HG02870 (cell line): ENCODE measurements at regions not wholly inside any gene's neighbourhood (a gene's known extent, or its start where the extent isn't known, plus 50 kb on each side); places are given as distances from the start of the nearest gene placed in this dataset.

Experiments
- ATAC-seq: cut with Tn5 transposase; IDR thresholded peaks from one replicate; pipeline ENCODE4 v1.9.1; 2021; ENCODE audit warnings: mild to moderate bottlenecking, moderate library complexity; ENCODE audit not compliant: unreplicated experiment

DNA sequence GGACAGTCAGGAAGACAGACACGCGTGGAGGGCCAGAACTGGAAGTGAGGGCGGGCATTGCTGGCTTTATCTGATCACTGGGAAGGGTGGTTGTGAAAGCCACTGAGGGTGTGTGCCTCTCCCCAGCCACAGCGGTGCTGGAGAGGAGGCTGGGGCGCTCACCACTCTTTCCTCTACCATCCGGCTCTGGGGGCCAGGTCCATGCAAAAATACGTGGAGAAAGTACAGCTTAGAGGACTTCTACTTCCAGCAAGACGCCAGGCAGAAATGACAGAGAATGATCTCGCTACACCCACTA, 148.8 kb upstream of the RPS6KA2 start:
- no peak for ATAC-seq

DNA sequence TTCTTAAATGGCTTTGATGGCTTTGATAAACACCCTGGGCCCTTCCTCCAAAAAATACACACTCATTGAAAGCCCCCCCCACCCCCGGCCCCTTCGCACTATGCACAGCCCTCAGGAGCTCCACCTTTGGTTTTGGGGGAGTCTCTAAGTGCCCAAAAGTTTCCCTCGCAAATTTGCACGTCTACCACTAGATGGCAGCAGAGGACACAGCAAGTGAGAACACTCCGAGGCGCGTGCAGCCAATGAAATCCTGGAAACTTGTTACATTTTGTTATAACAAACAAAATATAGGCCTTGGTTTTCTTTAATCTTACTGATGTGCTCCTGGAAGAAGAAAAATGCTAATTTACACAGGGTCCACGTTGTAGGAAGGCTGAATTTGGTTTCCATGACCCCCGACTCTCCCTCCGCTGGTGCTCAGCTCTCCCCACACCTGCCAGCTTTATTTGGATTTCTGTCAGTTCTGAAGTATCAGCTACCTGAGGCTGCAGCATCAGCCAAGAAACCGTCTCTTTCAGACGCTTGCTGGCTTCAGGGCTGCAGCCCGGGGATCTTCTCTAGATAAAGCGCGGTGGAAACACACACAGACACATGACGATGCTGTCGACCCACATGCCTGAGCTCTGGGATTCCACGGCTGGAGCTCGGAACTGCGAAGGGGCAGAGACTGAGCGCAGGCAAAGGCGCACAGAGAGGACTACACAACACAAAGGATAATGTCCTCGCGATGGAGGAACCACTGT, 148.3 kb upstream of the RPS6KA2 start:
- ATAC-seq, result no peak

DNA sequence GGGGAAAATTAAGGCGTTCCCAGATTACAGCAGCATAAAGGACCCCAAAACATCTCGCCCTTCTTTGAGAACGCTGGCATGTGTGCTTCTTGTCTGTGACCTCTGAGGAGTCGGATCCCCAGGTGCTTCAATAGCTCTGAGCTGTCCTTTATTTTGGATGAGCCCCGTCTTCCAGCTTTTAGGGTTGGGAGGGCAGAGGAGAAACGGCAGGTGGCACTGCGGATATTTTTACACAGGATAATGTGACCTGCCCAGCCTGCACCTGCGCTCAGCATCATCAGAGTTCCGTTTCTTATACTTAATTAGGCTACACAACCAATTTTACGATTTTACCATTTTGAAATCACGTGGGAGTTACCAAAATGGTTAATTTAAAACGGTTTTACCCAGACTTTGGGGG, 147.7 kb upstream of the RPS6KA2 start:
- ATAC-seq, result no peak

DNA sequence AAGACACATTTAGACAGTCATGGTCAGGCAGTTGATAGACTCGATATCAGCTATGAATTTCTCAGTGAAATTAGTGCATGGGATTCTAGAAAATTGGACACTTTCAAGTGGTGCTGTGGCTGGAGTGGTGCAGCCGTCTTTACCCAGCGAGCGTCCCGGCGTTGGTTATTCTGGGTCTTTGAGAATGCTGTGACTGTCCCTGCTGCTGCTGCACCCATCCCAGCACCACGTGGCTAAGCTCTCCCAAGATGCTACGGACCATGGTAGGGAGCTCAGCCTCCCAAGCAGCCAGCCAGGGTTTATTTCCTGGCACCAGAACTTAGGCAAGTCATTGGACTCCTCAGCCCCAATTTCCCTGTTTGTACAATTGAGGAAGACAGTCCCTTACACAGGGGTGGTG, 147.2 kb upstream of the RPS6KA2 start:
- ATAC-seq, result no peak

DNA sequence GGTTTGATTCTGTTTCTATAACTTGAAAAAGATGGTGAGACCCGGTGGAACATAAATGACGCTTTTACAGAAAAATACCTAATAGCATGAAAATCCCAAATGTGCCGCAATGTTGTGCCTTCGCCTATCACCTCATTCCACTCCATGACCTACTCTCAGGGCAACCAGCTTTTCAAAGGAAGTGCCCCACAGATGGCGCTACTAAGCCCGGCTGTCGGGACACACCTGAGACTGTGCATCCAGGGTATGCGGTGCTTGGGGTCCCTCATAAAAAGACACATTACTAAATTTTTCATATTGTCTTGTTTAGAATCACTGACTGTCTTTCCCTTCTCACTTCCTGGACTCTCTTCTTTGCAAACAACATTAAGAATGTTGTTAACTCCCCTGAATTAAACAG, 145.5 kb upstream of the RPS6KA2 start:
- ATAC-seq, result no peak

DNA sequence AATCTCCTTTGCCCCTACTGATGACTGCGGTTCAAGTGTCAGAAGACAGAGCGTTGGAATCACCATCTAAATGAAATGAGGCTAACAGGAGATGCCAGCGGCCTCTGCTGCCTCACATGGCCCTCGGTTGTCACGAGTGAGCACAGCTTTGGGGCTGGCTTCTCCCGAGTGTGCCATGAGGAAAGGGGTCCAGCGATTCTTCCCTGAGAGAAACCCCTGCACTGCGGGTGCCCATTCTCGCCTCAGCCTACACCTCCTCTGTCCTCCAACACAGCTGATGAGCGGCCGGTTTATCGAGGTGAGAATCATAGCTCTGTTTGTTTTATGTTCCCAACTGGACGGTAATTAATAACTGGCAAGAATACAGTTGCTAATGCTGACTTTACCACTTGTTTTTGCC, 144.7 kb upstream of the RPS6KA2 start:
- no peak for ATAC-seq

DNA sequence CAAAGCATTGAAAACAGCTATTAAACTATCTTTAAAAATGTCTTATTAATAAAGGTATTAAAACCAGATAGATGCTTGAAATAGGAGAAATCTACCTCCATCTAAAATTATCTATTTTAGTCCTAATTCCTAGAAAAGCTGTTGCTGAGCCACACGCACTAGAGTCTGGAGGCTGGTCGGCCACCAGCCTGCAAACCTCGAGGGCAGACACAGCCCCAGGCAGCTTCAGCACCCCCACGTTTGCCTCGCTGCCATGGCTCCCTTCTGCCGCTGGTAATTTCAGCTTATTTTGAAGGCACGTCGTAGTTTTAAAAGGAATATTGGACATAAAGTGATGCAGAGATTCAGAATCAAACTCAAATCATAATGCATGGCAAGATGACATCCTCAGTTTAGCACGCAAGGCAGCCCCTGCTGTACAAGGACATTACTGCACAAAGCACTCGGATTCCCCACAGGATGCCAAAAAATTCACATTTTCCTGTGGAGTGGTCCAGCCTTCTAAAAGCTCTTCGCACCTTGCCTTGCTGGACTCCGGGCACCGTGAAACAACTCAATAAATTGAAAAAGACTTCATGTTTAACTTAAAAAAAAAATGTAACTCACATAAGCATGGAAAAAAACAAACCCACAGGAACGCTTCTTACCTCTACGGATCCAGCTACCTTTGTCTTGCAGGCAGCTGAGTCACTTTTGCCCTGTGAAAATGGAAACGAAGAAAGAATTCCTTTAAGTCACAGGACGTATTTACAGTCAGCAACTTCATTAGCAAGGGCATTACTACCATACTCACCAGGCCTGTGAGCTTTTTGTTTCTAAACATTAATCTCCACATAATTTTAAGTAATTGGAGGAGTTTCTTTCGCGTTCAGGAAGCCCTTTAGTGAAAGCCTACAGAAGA, 143.4 kb upstream of the RPS6KA2 start:
- ATAC-seq, result no peak

DNA sequence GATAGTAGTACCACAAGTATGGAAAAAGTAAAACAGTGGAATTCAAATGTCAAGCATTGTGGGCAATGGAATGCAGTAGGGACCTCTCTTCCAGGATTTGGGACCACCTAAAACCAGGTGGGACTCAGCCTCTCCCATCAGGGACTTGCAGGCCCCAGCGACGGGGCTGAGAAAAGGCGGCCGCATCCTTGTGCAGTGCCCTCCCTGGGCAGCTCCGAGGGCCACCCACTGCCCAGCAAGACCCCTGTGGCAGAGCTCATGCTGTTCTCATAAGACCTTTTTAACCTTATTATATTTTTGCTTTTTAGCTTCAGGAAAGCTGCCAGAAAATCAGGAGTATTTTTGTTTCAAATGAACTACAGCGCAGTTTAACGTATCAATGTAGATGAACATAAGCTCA, 142.6 kb upstream of the RPS6KA2 start:
- ATAC-seq, result no peak

DNA sequence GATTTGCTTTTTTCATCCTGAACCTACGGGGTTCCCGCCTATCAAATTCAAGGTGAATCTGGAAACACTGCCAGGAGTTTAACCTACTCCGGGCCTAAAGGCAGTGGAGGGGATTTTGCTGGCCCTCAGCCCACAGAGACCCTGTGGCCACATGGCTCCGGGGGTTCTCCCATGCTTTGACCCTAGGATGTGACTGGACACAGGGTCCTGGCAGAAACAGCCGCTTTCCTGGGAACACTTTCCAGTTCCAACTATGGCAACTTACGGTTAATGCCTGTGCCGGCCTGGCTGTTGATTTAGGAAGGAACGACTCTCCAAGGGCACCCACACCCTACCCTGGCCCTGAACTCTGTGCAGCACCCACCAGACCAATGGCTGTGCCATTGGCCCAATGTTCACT, 141.7 kb upstream of the RPS6KA2 start:
- ATAC-seq, result no peak

DNA sequence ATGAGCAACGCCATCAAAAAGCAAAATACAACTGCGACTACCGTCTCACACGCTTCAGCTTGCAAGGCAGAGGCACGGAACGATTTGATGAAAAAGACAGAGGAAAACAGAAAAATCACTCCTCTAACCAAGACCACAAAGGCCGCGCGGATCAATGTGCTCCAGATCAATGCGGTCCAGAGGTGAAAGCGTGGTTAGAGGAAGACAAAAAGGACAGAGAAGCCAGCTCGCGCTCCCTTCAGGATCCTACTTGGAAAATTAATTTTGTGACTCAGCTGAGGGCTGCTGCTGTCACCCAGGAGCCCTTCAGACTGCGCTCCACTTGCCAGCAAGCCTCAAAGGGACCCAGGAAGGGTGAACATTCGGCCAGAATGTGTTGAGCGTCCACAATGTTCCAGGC, 140.2 kb upstream of the RPS6KA2 start:
- no peak for ATAC-seq

DNA sequence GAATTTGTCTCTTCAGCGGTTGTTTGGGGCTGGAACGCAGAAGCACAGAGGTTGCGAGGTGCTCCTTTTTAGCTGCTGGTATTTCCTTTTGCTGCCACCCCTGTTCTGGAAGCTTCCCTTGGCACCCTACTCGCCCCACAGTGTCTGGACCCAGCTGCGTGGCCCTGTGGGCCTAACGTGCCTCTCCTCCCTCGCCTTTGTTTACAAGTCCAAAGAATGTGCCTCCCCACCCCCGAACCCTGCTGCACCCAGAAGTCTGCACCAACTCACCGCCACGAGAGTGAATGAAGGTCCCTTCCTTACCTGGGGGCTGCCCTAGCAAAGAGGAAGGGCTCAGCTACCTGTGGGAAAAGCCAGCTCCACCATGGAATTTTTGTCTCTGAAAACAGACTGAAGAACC, 139.7 kb upstream of the RPS6KA2 start:
- ATAC-seq, result no peak

DNA sequence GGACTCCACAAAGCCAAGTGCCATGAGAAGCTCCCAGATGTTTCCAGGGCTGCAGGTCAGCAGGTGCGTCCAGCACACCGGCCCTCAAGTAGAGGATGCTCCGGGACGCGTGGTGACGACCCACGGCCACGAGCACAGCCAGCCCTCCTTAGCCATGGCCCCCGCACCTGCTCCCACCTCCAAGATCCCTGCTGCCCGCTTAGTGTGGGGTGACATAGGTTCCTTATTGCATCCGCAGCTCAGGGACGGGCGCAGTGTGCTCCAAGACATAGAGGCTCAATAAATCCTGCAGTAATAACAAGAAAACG, 138.1 kb upstream of the RPS6KA2 start:
- ATAC-seq, result no peak

DNA sequence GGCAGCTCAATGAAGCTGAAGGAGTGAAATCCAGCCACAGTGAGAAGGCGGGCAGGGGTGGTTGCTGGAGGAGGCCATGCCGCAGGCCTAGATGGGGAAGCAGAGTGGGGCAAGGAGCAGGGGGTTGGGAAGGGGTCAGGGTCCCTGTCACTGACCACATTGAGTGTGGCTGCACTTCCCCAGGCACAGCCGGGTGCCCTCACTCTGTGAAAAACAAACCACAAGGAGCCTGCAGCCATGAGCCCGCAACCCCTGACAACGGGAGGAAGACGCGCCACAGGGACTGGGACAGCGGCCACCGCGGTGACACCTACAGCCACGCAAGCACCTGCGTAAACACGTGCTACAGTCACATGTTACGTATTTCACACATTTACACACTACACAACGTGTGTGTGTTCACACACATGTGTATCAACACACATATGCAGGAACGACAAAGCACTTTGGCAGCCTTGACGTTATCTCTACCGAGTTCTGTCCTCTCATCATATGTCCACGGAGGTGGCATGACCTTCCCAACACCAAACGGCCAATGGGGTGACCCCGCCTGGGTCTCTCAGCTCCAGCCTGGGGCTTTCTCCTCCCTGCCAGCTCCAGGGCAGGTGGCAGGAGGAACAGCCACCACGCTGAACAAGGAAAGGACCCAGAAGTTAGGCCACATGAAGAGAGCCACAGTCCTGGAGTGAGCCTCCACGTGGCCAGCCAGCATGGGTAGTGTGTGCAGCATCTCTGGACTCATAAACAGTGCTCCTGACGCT, 137.6 kb upstream of the RPS6KA2 start:
- no peak for ATAC-seq

DNA sequence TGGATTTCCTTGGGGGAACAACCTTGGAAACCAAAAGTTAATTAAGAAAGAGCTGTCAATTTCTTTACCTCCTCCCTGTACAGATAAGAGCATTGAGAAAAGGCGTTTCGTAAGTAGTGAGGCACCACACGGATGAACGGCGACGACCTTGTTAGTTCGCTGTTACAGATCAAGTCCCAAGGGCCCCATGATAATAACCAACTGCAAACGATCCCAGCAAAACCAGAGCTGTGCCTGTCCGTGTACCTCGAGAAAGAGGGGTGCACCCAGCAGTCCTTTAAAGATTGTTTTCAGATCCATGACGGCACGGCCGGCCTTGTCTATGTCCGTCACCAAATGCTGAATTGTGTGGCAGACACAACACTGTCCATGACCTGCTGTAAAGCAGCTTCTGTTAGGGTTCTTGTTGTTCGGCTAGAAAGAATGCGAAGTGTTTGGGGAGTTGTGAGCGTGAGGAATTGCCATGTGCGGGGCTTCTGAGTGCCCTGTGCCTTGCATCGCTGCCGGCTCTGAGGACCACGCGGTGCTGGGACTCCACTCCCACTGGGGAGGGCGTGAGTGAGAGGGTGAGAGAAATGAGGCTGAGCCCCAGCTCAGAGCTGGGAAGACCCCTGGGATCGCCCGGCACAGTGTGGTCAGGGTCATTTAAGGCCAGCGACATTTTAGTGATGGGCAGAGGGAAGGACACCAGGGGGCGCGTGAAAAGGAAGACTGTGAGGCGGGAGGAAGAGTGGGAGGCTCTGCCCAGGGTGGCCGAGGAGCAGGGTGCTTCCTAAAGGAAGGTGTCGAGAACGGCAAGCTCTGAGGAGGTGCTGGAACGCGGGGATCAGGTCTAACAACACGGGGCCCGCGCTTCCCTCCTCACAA, 136.8 kb upstream of the RPS6KA2 start:
- no peak for ATAC-seq

DNA sequence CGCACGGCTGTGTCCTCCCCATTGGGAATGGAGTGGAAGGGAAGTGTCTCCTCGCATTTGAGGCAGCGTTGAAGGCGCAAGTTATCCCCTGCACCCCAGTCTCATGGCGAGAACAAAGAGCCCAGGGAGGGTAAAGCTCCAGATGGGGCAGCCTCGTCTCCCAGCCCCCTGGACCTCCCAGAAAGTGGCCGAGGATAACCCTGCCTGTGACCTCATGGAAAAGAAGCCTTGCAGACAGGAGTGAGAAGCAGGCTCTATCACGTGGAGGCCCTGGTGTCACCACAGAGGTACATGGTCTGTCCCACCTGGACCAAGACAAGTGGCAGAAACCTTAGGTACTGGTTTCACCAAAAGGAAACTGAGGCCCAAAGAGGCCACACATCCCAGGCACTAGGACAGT, 134.8 kb upstream of the RPS6KA2 start:
- no peak for ATAC-seq

DNA sequence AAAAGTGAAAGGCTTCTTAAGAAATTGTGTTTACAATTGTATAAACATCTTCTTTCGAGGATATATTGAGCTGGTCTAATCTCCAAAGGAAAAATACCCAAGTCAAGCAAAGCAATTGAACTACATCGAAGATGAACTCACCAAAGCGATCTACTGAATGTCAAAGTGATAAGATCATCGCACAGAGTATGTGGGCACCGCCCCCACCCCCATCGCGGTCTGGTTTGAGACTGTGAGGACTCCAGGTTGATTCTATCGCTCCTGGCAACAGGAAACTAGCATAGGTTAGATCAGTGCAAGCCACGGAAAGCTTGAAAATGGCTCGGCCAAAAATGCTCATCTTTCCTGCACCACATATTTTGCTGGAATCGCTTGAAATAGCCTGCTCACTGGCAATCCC, 133.2 kb upstream of the RPS6KA2 start:
- ATAC-seq, result no peak

DNA sequence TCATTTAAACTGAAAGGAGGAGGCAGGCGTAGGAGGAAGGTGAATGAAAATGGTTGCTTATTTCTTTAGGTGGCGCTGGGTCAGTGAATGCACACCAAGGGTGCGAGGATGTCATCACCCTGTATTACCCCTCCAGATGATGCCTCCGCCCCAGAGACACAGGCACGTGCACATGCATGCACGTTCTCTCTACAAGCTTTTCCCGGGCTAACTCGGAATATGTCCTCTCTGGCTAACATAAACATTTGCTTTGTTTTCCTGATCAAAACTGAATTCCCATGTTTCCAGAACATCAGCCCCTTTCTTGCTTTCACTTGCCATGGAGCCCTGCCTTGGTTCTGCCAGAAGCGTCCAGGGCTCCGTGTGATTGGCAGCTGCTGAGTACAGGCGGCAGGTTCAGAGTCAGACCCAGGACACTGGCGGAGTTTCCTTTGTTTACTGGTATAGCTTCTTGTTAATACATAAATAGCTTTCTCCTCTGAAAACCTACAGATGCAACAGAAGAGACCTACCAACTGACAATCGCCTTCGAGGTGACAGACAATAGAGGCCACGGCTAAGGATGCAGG, 131.2 kb upstream of the RPS6KA2 start:
- no peak for ATAC-seq

DNA sequence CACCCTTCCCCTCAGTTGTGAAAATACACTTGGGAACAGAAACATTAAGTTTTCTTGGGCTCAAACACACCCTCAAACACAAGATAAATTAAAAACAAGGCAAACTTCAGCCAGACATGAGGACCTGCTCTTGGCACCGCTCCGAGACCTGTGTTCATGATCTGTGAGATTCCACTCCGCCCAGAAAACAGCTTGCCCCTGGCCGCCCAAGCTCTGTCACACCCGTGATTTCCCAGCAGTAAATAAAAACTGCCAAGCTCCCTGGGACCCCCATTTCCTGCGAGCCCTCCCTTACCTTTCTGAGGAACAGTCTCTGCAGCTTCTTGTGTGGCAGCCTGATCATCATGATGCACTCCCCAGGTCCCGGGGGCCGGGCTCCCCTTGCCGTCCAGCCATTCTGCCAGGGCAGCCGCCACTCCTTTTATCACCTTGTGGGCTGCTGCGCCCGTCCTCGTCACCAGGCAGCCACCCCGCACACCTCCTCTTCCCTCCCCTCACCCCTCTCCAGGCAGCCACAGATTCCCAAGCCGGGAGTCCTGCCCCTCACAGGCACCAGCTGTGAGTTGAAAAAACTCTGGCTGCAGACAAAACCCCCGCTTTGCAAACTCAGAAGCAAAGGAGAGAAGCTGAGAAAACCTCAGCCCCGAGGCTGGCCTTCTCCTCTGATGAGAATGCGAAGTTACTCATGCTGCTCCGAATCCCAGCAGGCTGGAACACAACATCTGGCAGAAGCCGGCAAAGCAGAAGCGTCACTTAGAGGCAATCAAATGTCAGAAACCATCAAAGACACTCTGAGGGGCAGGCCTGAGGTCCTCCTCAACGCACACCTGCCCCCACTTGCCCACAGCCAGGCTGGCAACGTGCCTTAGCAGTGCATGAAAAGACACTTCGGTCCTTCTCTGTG, 130.4 kb upstream of the RPS6KA2 start:
- no peak for ATAC-seq

DNA sequence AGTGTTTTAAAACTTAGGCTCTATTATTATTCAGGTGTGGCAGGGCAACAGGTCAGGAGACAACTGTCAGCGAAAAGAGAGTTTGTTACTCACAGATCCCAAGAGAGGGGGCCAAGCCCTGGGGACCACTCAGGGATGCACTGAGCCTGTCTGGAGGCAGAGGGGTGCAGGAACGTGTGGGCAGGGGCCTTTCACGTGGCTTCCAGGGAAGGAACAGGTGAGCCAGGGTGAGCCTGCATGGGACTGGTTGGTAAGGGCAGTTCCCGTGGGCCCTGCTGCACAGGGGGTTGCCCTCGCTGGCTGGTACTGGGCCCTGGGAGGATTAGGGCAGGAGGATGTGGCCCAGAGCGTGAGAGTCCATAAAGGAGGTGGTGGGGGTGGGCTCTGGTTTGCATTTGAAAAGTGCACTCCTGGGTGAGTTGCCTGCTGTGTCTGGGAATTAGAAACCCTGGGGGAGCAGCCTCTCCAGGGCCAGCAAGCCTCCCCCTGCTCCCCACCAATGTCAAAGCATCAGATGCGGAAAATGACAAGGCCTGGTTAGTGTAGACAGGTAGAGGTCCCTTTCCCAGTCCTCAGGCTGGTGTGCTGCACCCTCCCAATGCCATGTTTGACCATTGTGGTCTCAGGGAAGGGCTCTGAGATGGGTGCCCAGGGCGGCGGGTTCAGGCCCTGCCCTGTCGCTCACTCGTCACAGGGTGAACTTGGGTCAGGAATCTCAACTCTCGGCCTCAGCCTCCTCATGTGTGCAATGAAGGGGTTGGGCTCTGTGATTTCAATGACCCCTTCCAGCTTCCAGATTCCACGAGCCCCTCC, 127.4 kb upstream of the RPS6KA2 start:
- no peak for ATAC-seq
